ENCODE measurements at regions not wholly inside any gene's neighbourhood (a gene's known extent, or its start where the extent isn't known, plus 50 kb on each side); places are given as distances from the start of the nearest gene placed in this dataset.

GRCh38 chr14:84027351-84027750, 1502.6 kb upstream of the FLRT2 start:
- no peak for TF ChIP-seq CTCF (conservative IDR thresholded peaks at IDR 0.05; ENCODE audit: low read depth in 2 of 2)
- no peak for TF ChIP-seq POLR2AphosphoS5 (IDR thresholded peaks at IDR 0.05; ENCODE audit: low read depth)
- no peak for TF ChIP-seq EZH2 (IDR thresholded peaks at IDR 0.05; ENCODE audit: low read depth, unreplicated experiment)
- no peak for TF ChIP-seq ETS1 (IDR thresholded peaks at IDR 0.05)
- no peak for TF ChIP-seq REST (IDR thresholded peaks at IDR 0.05; ENCODE audit: unreplicated experiment)
- no peak for TF ChIP-seq CREB1 (CRISPR knock-in tag; IDR thresholded peaks at IDR 0.05; ENCODE audit: low read depth)
- no peak for TF ChIP-seq EZH2phosphoT487 (IDR thresholded peaks at IDR 0.05; ENCODE audit: unreplicated experiment)
- no peak for TF ChIP-seq STAT1 (IDR thresholded peaks at IDR 0.05; ENCODE audit: unreplicated experiment)
- no peak for TF ChIP-seq NANOG (IDR thresholded peaks at IDR 0.05; ENCODE audit: borderline replicate concordance)
- TF ChIP-seq ZNF462 (CRISPR knock-in tag; IDR thresholded peaks at IDR 0.05): no peak

Measured in GM23338 (cell line).